ENCODE measurements at regions not wholly inside any gene's neighbourhood (a gene's known extent, or its start where the extent isn't known, plus 50 kb on each side); places are given as distances from the start of the nearest gene placed in this dataset.
"Not testable (repeated sequence)": the region's sequence is repeated elsewhere in the genome, so short reads cannot be mapped to it uniquely, and the experiment has no call there.

DNA sequence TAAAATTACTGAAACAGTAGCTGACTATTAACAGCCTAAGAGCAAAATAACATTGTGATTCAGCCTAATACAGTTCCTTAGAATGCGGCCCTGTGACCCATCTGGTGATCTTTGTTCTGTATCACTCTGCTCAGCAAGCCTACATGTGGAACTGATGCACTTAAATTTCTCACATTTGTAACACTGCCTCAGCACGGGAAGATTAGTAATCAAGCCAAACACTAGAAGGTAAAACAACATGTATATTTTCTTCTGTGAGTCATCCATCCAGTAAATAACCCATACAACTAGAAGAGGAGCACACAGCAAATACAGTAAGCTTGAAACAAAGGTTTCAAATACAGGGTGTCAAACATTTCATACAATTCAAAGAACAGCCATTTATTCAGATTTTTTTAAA, 189.7 kb upstream of the NOX3 start:
- Histone ChIP-seq H3K27ac (ENCODE audit: low read depth in 2 of 2, low read length in 1 of 2) (no peak overlapping the region), H3K36me3 (ENCODE audit: control insufficient read depth in 2 of 2, insufficient read depth in 2 of 2, low read length in 1 of 2) (no peaks in the 10 kb centered on the region), H3K4me1 (ENCODE audit: control insufficient read depth in 2 of 2, insufficient read depth in 2 of 2, low read length in 1 of 2) (no peaks in the 10 kb centered on the region), H3K4me3 (ENCODE audit: low read depth in 1 of 2, low read length in 2 of 2) (no peak overlapping the region), H3K9me3 (ENCODE audit: control insufficient read depth in 2 of 2, insufficient read depth in 1 of 2, low read depth in 1 of 2, low read length in 1 of 2) (no peaks in the 10 kb centered on the region), H3K27me3 (ENCODE audit: control insufficient read depth in 1 of 2, insufficient read depth in 2 of 2, low read length in 2 of 2) (no peaks in the 10 kb centered on the region)
- 46 to 51% methylated on average over 2 of the region's 2 CpGs for WGBS, 2 donors

DNA sequence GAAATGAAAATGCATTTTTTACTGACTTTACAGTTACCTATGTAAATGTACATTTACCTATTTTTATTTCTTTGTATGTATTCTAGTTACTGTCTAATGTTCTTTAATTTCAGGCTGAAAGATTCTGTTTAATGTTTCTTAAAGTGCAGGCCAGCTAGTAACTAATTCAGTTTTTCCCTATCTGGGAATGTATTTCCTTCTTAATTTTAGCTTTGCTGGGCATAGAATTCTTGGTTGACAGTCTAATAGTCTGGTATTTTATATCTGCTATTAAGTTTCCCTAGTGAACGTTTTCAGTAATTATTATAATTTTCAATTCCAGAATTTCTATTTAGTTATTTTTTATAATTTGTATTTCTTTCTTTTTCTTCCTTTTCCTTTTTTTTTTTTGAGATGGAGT, 186.0 kb upstream of the NOX3 start:
- Histone ChIP-seq H3K27me3 (ENCODE audit: control insufficient read depth in 1 of 2, insufficient read depth in 2 of 2, low read length in 2 of 2) (no peaks in the 10 kb centered on the region), H3K4me3 (ENCODE audit: low read depth in 1 of 2, low read length in 2 of 2) (no peak overlapping the region), H3K9me3 (ENCODE audit: control insufficient read depth in 2 of 2, insufficient read depth in 1 of 2, low read depth in 1 of 2, low read length in 1 of 2) (no peaks in the 10 kb centered on the region), H3K4me1 (ENCODE audit: control insufficient read depth in 2 of 2, insufficient read depth in 2 of 2, low read length in 1 of 2) (no peaks in the 10 kb centered on the region), H3K27ac (ENCODE audit: low read depth in 2 of 2, low read length in 1 of 2) (no peak overlapping the region), H3K36me3 (ENCODE audit: control insufficient read depth in 2 of 2, insufficient read depth in 2 of 2, low read length in 1 of 2) (no peaks in the 10 kb centered on the region)
- 80 to 86% methylated on average over 1 of the region's 1 CpG for WGBS, 2 donors

DNA sequence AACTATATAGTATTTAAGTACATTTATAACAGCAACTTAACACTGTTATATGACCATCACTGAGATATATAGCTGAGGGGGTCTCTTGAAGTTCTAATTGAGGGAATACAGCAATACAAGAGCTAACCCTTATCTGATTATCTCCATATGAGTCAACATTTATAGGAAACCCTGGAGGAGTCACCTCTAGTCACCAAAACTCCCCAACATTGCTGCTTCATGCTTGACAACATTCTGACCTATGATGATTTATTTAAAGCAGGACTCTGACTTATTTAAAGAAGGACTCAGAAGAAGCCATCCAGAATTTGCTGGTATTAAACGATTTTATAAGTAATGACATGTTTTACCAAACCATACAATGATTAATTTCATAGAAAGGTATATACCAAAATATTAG, 182.6 kb upstream of the NOX3 start:
- H3K36me3 ChIP-seq (ENCODE audit: control insufficient read depth in 2 of 2, insufficient read depth in 2 of 2, low read length in 1 of 2) = no peaks in the 10 kb centered on the region
- H3K4me3 ChIP-seq (ENCODE audit: low read depth in 1 of 2, low read length in 2 of 2) = no peak overlapping the region
- no peak overlapping the region for H3K27ac ChIP-seq (ENCODE audit: low read depth in 2 of 2, low read length in 1 of 2)
- H3K27me3 ChIP-seq (ENCODE audit: control insufficient read depth in 1 of 2, insufficient read depth in 2 of 2, low read length in 2 of 2) = no peaks in the 10 kb centered on the region
- H3K4me1 ChIP-seq (ENCODE audit: control insufficient read depth in 2 of 2, insufficient read depth in 2 of 2, low read length in 1 of 2) = no peaks in the 10 kb centered on the region
- 78 to 81% methylated on average over 1 of the region's 1 CpG for WGBS, 2 donors
- no peaks in the 10 kb centered on the region for H3K9me3 ChIP-seq (ENCODE audit: control insufficient read depth in 2 of 2, insufficient read depth in 1 of 2, low read depth in 1 of 2, low read length in 1 of 2)

DNA sequence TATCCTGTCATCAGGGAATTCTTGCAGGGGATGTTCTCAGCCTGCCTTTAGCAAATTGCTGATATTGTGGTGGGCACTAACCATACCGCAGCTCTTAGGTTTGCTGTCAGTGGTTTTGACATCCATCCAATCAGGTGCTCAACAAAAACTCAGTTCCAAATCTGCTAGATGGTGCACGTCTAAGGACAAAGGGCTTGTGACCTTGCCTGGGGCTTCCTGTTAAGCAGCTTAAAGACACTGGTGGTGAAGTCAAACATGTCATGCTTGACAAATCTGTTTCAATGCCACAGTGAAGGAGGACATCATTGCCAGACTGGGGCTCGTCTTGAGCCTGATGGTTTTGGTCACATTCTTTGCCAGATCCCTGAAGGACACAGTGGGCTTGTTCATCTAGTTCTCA, 179.8 kb upstream of the NOX3 start:
- Histone ChIP-seq H3K9me3 (ENCODE audit: control insufficient read depth in 2 of 2, insufficient read depth in 1 of 2, low read depth in 1 of 2, low read length in 1 of 2) (no peaks in the 10 kb centered on the region), H3K4me3 (ENCODE audit: low read depth in 1 of 2, low read length in 2 of 2) (no peak overlapping the region), H3K27me3 (ENCODE audit: control insufficient read depth in 1 of 2, insufficient read depth in 2 of 2, low read length in 2 of 2) (no peaks in the 10 kb centered on the region), H3K36me3 (ENCODE audit: control insufficient read depth in 2 of 2, insufficient read depth in 2 of 2, low read length in 1 of 2) (no peaks in the 10 kb centered on the region), H3K27ac (ENCODE audit: low read depth in 2 of 2, low read length in 1 of 2) (no peak overlapping the region), H3K4me1 (ENCODE audit: control insufficient read depth in 2 of 2, insufficient read depth in 2 of 2, low read length in 1 of 2) (no peaks in the 10 kb centered on the region)
- WGBS, 2 donors = 44 to 55% methylated on average over 3 of the region's 3 CpGs

DNA sequence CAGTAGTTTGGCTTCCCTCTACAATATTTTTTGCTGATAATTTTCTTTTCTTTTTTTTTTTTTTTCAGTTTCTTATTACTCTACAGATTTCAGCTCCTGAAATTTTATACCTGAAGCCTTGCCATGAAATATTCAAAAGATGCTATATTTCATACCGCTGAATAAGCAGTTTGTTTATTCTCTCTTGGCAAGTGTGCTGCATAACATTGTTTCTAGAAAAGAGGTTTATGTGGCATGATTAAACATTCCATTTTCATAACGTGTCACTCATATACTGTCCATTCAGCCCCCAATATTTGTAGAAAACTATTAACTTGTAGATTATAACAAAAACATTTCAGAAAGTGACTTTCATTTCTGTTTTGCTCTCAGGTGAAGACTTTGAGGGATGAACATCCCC, 174.4 kb upstream of the NOX3 start:
- Histone ChIP-seq H3K27me3 (ENCODE audit: control insufficient read depth in 1 of 2, insufficient read depth in 2 of 2, low read length in 2 of 2) (no peaks in the 10 kb centered on the region), H3K4me1 (ENCODE audit: control insufficient read depth in 2 of 2, insufficient read depth in 2 of 2, low read length in 1 of 2) (no peaks in the 10 kb centered on the region), H3K27ac (ENCODE audit: low read depth in 2 of 2, low read length in 1 of 2) (no peak overlapping the region), H3K36me3 (ENCODE audit: control insufficient read depth in 2 of 2, insufficient read depth in 2 of 2, low read length in 1 of 2) (no peaks in the 10 kb centered on the region), H3K9me3 (ENCODE audit: control insufficient read depth in 2 of 2, insufficient read depth in 1 of 2, low read depth in 1 of 2, low read length in 1 of 2) (no peaks in the 10 kb centered on the region), H3K4me3 (ENCODE audit: low read depth in 1 of 2, low read length in 2 of 2) (no peak overlapping the region)
- 35 to 52% methylated on average over 2 of the region's 2 CpGs for WGBS, 2 donors

DNA sequence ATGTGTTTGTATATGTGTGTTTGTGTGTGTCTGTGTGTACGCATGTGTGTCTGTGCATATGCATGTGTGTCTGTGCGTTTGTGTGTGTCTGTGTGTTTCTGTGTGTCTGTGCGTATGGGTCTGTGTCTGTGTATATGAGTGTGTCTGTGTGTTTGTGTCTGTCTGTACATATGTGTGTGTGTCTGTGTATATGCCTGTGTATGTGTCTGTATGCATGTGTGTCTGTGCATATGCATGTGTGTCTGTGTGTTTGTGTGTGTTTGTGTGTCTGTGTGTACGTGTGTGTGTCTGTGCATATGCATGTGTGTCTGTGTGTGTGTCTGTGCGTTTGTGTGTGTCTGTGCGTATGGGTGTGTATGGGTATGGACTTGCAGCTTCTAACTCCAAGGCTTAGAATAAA, 174.0 kb upstream of the NOX3 start:
- 63 to 72% methylated on average over 6 of the region's 6 CpGs for WGBS, 2 donors
- Histone ChIP-seq H3K36me3 (ENCODE audit: control insufficient read depth in 2 of 2, insufficient read depth in 2 of 2, low read length in 1 of 2) (no peaks in the 10 kb centered on the region), H3K4me3 (ENCODE audit: low read depth in 1 of 2, low read length in 2 of 2) (no peak overlapping the region), H3K27ac (ENCODE audit: low read depth in 2 of 2, low read length in 1 of 2) (no peak overlapping the region), H3K27me3 (ENCODE audit: control insufficient read depth in 1 of 2, insufficient read depth in 2 of 2, low read length in 2 of 2) (no peaks in the 10 kb centered on the region), H3K4me1 (ENCODE audit: control insufficient read depth in 2 of 2, insufficient read depth in 2 of 2, low read length in 1 of 2) (no peaks in the 10 kb centered on the region), H3K9me3 (ENCODE audit: control insufficient read depth in 2 of 2, insufficient read depth in 1 of 2, low read depth in 1 of 2, low read length in 1 of 2) (no peaks in the 10 kb centered on the region)

DNA sequence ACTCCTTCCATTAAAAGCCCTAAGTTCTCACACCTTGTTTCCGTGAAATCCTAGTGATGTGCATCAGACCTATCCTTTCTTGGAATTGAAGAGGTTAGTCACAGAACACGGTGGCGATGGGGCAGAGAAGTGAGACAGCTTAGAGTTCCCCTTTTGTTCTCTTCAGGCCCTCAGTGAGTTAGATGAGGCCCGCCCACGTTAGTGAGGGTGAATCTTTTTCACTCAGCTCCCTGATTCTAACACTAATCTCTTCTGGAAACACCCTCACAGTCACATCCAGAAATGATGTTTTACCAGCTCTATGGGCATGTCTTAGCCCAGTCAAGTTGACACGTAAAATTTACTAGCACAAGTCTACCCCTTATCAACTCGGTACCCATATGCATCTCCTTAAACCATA, 172.7 kb upstream of the NOX3 start:
- WGBS, 2 donors = 73 to 80% methylated on average over 7 of the region's 7 CpGs

DNA sequence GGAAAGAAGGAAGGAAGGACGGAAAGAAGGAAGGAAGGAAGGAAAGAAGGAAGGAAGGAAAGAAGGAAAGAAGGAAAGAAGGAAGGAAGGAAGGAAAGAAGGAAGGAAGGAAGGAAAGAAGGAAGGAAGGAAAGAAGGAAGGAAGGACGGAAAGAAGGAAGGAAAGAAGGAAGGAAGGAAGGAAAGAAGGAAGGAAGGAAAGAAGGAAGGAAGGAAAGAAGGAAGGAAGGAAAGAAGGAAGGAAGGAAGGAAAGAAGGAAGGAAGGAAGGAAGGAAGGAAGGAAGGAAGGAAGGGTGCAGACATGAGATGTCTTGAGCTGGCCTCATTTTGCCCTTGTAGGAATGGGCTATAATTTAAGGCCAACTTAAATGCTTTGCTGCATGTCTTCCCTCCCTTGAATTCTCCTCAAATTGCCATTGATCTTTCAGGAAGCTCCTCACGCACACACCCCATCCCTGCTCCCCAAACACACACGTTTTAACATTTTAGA, 172.1 kb upstream of the NOX3 start:
- not testable (repeated sequence) for H3K27ac ChIP-seq (ENCODE audit: low read depth in 2 of 2, low read length in 1 of 2); H3K4me3 ChIP-seq (ENCODE audit: low read depth in 1 of 2, low read length in 2 of 2); H3K9me3 ChIP-seq (ENCODE audit: control insufficient read depth in 2 of 2, insufficient read depth in 1 of 2, low read depth in 1 of 2, low read length in 1 of 2); H3K4me1 ChIP-seq (ENCODE audit: control insufficient read depth in 2 of 2, insufficient read depth in 2 of 2, low read length in 1 of 2); H3K36me3 ChIP-seq (ENCODE audit: control insufficient read depth in 2 of 2, insufficient read depth in 2 of 2, low read length in 1 of 2); H3K27me3 ChIP-seq (ENCODE audit: control insufficient read depth in 1 of 2, insufficient read depth in 2 of 2, low read length in 2 of 2)
- 71 to 79% methylated on average over 4 of the region's 4 CpGs for WGBS, 2 donors

More for the DNA sequence above, 172.7 kb upstream of the NOX3 start:
- no peak overlapping the region for H3K4me3 ChIP-seq (ENCODE audit: low read depth in 1 of 2, low read length in 2 of 2)
- H3K4me1 ChIP-seq (ENCODE audit: control insufficient read depth in 2 of 2, insufficient read depth in 2 of 2, low read length in 1 of 2) = peaks cover 0 to 2% of the 10 kb centered on the region in 2 donors
- H3K27ac ChIP-seq (ENCODE audit: low read depth in 2 of 2, low read length in 1 of 2) = no peak overlapping the region
- H3K27me3 ChIP-seq (ENCODE audit: control insufficient read depth in 1 of 2, insufficient read depth in 2 of 2, low read length in 2 of 2) = no peaks in the 10 kb centered on the region
- H3K36me3 ChIP-seq (ENCODE audit: control insufficient read depth in 2 of 2, insufficient read depth in 2 of 2, low read length in 1 of 2) = no peaks in the 10 kb centered on the region
- H3K9me3 ChIP-seq (ENCODE audit: control insufficient read depth in 2 of 2, insufficient read depth in 1 of 2, low read depth in 1 of 2, low read length in 1 of 2) = no peaks in the 10 kb centered on the region

DNA sequence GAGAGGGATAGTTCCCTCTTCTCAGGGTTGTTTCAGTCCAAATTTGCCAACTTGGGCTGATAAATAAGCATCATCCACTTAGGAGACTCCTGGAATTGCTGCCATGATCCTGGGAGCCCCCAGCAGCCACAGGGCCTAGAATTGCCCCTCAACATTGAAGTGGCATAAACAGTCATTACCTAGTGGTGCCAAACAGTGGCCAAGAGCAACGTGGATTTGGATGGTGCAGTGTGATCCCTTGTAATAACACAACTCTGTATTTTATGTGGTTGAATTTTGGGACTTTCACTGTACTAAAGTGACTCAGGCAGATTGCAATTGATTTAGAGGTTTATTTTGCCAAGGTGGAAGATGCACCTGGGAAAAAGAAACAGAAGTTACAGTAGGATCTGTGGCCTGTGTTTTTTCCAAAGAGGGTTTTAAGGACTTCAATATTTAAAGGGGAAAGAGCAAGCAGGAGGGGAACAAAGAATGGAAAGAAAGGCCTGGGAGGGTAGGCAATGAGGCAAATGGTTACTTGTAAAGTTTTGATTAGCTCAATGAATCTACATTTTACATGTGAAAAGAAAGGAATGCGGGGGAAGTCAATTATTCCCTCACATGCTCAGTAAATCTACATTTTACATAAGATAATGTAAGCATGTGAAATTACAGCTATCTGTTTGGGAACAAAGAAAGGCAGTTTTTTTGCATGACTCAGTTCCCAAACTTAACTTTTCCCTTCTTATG, 168.0 kb upstream of the NOX3 start:
- 62 to 63% methylated on average over 2 of the region's 2 CpGs for WGBS, 2 donors
- no peak overlapping the region for H3K27ac ChIP-seq (ENCODE audit: low read depth in 2 of 2, low read length in 1 of 2)
- H3K36me3 ChIP-seq (ENCODE audit: control insufficient read depth in 2 of 2, insufficient read depth in 2 of 2, low read length in 1 of 2) = no peaks in the 10 kb centered on the region
- no peak overlapping the region for H3K4me3 ChIP-seq (ENCODE audit: low read depth in 1 of 2, low read length in 2 of 2)
- H3K4me1 ChIP-seq (ENCODE audit: control insufficient read depth in 2 of 2, insufficient read depth in 2 of 2, low read length in 1 of 2) = peaks cover 0 to 2% of the 10 kb centered on the region in 2 donors
- H3K27me3 ChIP-seq (ENCODE audit: control insufficient read depth in 1 of 2, insufficient read depth in 2 of 2, low read length in 2 of 2) = no peaks in the 10 kb centered on the region
- H3K9me3 ChIP-seq (ENCODE audit: control insufficient read depth in 2 of 2, insufficient read depth in 1 of 2, low read depth in 1 of 2, low read length in 1 of 2) = no peaks in the 10 kb centered on the region

DNA sequence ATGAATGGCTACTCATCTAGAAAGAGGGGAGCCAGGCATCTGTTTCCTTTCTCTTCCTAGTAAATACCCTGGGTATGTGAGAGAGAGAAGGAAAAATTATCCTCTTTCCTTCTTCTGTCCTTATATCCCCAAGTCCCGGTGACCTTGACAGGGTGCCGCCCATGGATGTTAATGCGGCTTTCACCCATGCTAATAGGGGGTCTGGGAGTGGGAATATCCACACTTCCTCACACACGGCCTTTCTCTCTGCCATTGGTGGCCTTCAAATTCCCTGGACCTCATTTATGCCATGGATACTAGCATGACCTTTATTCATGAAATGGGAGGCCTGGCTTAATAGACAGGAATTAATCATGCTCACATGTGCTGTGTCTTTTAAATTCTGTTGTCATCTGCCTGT, 159.0 kb upstream of the NOX3 start:
- H3K9me3 ChIP-seq (ENCODE audit: control insufficient read depth in 2 of 2, insufficient read depth in 1 of 2, low read depth in 1 of 2, low read length in 1 of 2) = peaks cover 0 to 3% of the 10 kb centered on the region in 2 donors
- 70 to 97% methylated on average over 4 of the region's 4 CpGs for WGBS, 2 donors

More for the DNA sequence above, 159.0 kb upstream of the NOX3 start:
- no peaks in the 10 kb centered on the region for H3K4me1 ChIP-seq (ENCODE audit: control insufficient read depth in 2 of 2, insufficient read depth in 2 of 2, low read length in 1 of 2)
- no peak overlapping the region for H3K4me3 ChIP-seq (ENCODE audit: low read depth in 1 of 2, low read length in 2 of 2)
- H3K36me3 ChIP-seq (ENCODE audit: control insufficient read depth in 2 of 2, insufficient read depth in 2 of 2, low read length in 1 of 2) = no peaks in the 10 kb centered on the region
- H3K27me3 ChIP-seq (ENCODE audit: control insufficient read depth in 1 of 2, insufficient read depth in 2 of 2, low read length in 2 of 2) = no peaks in the 10 kb centered on the region
- H3K27ac ChIP-seq (ENCODE audit: low read depth in 2 of 2, low read length in 1 of 2) = no peak overlapping the region
